HFFc6 (cell line): ENCODE measurements at regions not wholly inside any gene's neighbourhood (a gene's known extent, or its start where the extent isn't known, plus 50 kb on each side); places are given as distances from the start of the nearest gene placed in this dataset.

Experiments
- DNase-seq: peaks from one replicate; pipeline ENCODE4 v3.0.0-alpha.2; 2018
- H3K27ac Mint-ChIP-seq: 2 replicates; pipeline ENCODE4 v1.8.0; 2020; ENCODE audit warnings: mild to moderate bottlenecking, mixed read lengths
- H3K27me3 Mint-ChIP-seq: 2 replicates; pipeline ENCODE4 v1.8.0; 2021; ENCODE audit warnings: mild to moderate bottlenecking, moderate library complexity, mixed read lengths; ENCODE audit not compliant: insufficient read depth
- H3K36me3 Mint-ChIP-seq: 2 replicates; pipeline ENCODE4 v1.8.0; 2021; ENCODE audit warnings: low read depth, mixed read lengths
- H3K4me1 Mint-ChIP-seq: 2 replicates; pipeline ENCODE4 v1.8.0; 2020; ENCODE audit warnings: low read depth, mixed read lengths
- H3K4me3 Mint-ChIP-seq: 2 replicates; pipeline ENCODE4 v1.8.0; 2020; ENCODE audit warnings: mild to moderate bottlenecking, moderate library complexity, mixed read lengths
- H3K9me3 Mint-ChIP-seq: 2 replicates; pipeline ENCODE4 v1.8.0; 2020; ENCODE audit warnings: mild to moderate bottlenecking, mixed read lengths
- TF ChIP-seq, protein P1 (sequence below): fragments of 200-600 bp; sonication (generic); IDR thresholded peaks from 2 replicates; pipeline ENCODE4 v1.5.0; 2021; ENCODE audit warnings: antibody characterized with exemption, mild to moderate bottlenecking

DNA sequence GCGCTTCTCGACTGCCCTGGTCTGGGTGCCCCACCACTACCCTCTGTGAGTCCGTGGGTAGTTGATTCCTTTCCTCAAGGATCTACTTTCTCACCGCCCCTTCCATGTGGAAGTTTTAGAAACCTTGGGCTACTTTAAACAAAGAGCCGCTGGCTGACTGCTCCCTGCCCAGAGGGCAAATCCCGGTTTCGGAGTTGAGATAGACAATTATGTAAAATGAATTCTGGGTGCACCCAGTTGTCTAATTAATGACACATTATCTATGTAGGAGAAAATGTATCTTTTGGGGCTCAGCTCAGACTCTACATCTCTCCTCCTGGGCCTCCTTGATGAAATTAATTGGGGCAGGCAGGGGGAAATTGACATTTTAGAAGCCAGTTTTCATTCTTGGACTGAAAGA lies 305.4 kb downstream of the UQCRFS1 start:
- TF ChIP-seq, protein P1, sequence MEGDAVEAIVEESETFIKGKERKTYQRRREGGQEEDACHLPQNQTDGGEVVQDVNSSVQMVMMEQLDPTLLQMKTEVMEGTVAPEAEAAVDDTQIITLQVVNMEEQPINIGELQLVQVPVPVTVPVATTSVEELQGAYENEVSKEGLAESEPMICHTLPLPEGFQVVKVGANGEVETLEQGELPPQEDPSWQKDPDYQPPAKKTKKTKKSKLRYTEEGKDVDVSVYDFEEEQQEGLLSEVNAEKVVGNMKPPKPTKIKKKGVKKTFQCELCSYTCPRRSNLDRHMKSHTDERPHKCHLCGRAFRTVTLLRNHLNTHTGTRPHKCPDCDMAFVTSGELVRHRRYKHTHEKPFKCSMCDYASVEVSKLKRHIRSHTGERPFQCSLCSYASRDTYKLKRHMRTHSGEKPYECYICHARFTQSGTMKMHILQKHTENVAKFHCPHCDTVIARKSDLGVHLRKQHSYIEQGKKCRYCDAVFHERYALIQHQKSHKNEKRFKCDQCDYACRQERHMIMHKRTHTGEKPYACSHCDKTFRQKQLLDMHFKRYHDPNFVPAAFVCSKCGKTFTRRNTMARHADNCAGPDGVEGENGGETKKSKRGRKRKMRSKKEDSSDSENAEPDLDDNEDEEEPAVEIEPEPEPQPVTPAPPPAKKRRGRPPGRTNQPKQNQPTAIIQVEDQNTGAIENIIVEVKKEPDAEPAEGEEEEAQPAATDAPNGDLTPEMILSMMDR, result no peak
- Mint-ChIP-seq H3K27ac (no peak overlapping the region), H3K27me3 (no peaks in the 10 kb centered on the region; the same call in none of the 2 replicates), H3K4me1 (peaks cover 28% of the 10 kb centered on the region), H3K9me3 (no peaks in the 10 kb centered on the region), H3K4me3 (no peak overlapping the region), H3K36me3 (no peaks in the 10 kb centered on the region)
- no peak for DNase-seq

DNA sequence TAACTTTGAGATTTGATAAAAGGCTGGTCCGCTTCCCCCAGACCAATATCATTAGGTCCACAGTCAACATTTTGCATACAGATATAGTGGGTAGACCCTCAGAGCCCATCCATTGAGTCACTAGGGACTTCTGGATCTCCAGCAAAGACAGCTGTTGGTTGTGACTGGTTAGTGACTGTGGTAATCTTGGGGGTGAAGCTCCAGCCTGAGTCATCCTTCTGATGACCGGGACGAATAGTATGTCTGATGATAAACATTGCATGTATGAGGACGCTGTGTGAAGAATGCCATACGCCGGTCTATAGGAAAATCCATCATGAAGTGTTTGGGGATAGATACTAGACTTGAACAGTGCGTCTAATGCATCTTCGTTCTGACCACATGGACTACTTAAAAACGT lies 307.0 kb downstream of the UQCRFS1 start:
- H3K4me1 Mint-ChIP-seq, result peaks cover 28% of the 10 kb centered on the region
- no peaks in the 10 kb centered on the region; the same call in none of the 2 replicates for H3K27me3 Mint-ChIP-seq
- H3K4me3 Mint-ChIP-seq, result no peak overlapping the region
- TF ChIP-seq, protein P1, result no peak
- H3K27ac Mint-ChIP-seq, result no peak overlapping the region
- no peaks in the 10 kb centered on the region for H3K36me3 Mint-ChIP-seq
- peak; percentile 78 for DNase-seq
- no peaks in the 10 kb centered on the region for H3K9me3 Mint-ChIP-seq

DNA sequence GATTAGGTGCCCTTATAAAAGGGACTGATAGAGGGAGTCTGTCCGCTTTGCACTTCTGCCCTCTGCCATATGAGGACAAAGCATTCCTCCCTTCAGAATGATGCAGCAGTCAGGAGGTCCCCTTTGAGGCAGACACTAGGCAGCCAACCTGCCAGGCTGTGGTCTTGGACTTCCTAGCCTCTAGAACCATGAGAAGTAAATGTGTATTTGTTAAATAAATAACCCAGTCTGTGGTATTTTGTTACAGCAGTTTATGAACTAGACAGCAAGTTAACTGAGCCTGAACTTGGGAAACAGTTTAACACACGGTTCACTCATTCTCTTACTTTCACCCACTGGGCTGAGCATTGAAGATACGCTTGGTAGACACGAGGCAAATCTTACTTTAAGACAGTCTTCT lies 313.2 kb downstream of the UQCRFS1 start:
- H3K27me3 Mint-ChIP-seq, result peaks cover 11% of the 10 kb centered on the region
- H3K36me3 Mint-ChIP-seq, result no peaks in the 10 kb centered on the region
- no peak for DNase-seq

DNA sequence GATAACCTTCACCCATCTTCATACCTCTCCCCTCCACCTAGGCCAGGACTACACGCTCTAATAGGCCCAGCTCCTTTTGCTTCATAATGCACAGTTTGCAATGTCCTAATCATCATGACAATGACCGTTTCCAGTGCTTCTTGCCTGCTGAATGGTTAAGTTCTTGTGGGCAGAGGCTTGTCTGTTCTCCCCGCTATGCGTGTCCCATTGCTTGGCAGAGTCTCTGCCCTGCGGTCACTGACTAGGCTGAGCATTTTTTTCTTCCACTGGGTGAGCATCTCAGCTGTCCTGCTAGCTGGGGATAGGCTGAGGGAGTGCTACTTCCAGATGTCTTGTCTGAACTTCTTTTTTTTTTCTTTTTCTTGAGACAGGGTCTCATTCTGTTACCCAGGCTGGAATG lies 314.7 kb downstream of the UQCRFS1 start:
- TF ChIP-seq, protein P1, result no peak
- H3K27me3 Mint-ChIP-seq, result peaks cover 11% of the 10 kb centered on the region
- H3K4me3 Mint-ChIP-seq, result no peak overlapping the region
- H3K9me3 Mint-ChIP-seq, result no peaks in the 10 kb centered on the region
- H3K27ac Mint-ChIP-seq, result no peak overlapping the region
- no peaks in the 10 kb centered on the region for H3K36me3 Mint-ChIP-seq
- peak; percentile 41 for DNase-seq
- H3K4me1 Mint-ChIP-seq, result peaks cover 6% of the 10 kb centered on the region; the same call in 1 of the 2 replicates

More for the DNA sequence above, 313.2 kb downstream of the UQCRFS1 start:
- Mint-ChIP-seq H3K4me1 (peaks cover 6% of the 10 kb centered on the region; the same call in 1 of the 2 replicates), H3K4me3 (no peak overlapping the region), H3K27ac (no peak overlapping the region), H3K9me3 (no peaks in the 10 kb centered on the region)
- TF ChIP-seq, protein P1, result no peak

DNA sequence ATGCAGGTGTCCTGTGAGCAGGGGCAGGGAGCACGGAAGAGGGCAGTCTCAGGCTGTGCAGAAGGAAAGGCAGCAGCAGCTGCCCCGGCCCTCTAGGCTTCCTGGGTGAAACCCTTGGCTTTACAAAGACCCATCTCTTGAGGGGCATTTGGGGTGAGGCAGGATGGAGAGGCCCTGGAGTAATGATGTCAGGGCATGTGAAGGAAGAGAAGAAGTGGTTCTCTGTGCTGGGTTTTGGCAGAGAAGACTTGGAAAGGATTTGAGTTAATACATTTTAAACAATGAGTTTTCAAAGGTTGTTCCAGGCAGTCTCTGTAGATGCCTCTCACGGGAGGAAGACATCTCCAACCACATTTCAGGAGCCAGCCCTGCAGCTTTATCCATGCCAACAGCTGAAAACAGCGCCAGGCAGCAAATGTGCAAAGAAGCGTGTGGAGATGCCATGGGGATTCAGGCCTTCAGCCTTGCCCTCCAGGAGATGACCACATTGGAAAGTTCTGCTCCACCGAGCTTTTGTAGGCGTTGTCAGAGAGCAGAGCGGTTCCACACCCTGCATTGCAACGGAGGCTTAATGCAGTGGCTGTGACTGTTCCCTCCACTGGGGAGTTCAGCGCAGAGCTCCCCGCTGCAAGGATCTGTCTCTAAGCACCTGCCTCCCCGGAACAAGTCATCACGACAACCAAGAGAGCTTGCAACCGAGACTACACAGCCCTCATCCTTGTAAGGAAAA lies 322.8 kb downstream of the UQCRFS1 start:
- H3K27me3 Mint-ChIP-seq, result peaks cover 19% of the 10 kb centered on the region
- no peak overlapping the region for H3K27ac Mint-ChIP-seq
- H3K9me3 Mint-ChIP-seq, result no peaks in the 10 kb centered on the region
- H3K4me3 Mint-ChIP-seq, result no peak overlapping the region
- H3K36me3 Mint-ChIP-seq, result no peaks in the 10 kb centered on the region
- TF ChIP-seq, protein P1, result no peak
- no peaks in the 10 kb centered on the region; the same call in 1 of the 2 replicates for H3K4me1 Mint-ChIP-seq
- no peak for DNase-seq
